ENCODE measurements at regions not wholly inside any gene's neighbourhood (a gene's known extent, or its start where the extent isn't known, plus 50 kb on each side); places are given as distances from the start of the nearest gene placed in this dataset.
A peak's percentile ranks its signal among the peaks of the same experiment; 100 is the strongest.
"Not testable (repeated sequence)": the region's sequence is repeated elsewhere in the genome, so short reads cannot be mapped to it uniquely, and the experiment has no call there.

- DNase-seq (ENCODE audit: low read depth) = no peak
These were observed 51.8 kb downstream of the ASCL4 start for GRCh38 chr12:107826276-107826675.

DNA sequence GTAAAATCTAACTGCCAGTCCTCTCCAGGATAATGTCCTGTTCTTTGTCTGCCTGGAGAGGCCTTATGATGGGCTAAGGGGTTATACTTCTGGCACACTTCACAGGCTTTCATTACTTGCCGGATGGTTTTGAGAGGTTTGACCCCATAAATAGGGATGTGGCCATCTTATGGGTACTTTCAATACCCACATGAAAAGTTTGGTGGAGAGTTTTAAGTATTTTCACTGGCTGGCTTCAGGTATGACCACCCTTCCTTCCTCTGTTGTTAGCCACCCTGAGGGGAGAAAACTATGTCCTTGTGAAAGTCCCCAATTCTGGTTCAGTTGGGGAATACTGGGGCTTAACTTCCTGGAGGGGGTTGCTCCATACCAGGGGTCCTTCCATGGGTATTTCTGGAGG is 54.8 kb downstream of the ASCL4 start:
- DNase-seq (ENCODE audit: low read depth) = no peak

DNA sequence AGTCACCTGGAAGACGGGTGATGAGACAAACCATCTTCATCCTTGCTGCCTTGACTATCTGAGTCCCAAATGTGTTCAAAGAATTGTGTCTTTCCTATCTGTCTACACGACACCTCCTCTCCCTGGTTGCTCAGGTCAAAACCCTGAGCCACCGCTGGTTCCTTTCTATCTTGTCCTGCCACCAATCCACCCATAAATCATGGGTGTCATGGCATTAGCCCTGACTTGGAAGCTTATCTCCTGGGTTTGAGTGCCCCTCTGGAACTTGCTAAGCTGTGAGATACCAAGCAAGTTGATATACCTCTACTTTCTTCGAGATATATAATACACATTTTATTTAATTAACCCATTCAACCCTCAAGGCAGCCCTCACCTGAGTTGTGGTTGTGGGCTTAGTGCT is 57.9 kb downstream of the ASCL4 start:
- no peak for DNase-seq (ENCODE audit: low read depth)

DNA sequence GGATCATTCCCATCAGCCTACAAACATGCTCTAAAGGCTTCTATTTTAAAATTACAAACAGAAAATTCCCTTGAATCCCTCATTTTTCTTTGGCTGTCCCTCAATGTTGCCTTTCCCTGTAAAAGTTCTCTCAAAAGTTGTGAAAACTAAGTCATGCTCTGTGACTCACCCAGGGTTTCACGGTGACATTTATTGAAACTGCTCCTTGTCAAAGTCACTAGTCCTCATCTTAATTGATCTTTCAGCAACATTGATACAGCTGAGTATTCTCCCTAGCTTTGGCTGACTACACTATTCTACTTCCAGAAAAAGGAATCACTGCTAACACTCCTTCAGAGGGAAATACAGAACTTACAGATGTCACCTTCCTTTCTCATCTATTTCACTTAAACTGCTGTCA is 65.7 kb downstream of the ASCL4 start:
- no peak for DNase-seq (ENCODE audit: low read depth)

- DNase-seq (ENCODE audit: low read depth) = no peak
These were observed 69.1 kb downstream of the ASCL4 start for GRCh38 chr12:107843351-107844311.

DNA sequence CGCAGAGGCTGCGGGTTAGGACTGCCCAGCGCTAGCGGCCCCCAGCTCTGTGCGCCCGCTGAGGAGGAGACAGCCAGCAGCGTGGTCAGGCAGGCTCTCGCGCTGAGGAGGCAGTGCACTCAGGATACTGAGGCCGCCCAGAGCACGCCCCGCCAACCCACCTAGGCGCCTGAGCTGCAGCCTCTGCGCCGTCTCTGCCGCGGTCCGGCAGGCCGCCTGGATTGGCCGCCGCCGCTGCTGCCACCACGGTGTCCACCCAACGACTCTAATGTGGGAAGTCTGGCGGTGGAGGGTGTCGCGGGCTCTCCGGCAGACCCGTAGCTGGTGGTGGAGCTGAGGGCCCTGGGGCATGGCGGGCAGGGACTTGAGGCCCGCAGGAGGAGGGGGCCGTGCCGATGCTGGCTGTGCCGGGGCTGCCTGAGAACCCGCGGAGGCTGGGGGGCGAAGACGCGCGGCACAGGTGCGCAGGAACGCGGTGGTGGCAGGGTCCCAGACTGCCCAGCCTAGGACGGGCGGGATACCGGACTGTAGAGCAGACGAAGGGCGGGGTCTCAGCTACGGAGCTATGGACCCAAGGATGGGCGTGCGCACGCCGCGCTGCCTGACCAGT is 69.9 kb downstream of the ASCL4 start:
- no peak for DNase-seq (ENCODE audit: low read depth)

DNA sequence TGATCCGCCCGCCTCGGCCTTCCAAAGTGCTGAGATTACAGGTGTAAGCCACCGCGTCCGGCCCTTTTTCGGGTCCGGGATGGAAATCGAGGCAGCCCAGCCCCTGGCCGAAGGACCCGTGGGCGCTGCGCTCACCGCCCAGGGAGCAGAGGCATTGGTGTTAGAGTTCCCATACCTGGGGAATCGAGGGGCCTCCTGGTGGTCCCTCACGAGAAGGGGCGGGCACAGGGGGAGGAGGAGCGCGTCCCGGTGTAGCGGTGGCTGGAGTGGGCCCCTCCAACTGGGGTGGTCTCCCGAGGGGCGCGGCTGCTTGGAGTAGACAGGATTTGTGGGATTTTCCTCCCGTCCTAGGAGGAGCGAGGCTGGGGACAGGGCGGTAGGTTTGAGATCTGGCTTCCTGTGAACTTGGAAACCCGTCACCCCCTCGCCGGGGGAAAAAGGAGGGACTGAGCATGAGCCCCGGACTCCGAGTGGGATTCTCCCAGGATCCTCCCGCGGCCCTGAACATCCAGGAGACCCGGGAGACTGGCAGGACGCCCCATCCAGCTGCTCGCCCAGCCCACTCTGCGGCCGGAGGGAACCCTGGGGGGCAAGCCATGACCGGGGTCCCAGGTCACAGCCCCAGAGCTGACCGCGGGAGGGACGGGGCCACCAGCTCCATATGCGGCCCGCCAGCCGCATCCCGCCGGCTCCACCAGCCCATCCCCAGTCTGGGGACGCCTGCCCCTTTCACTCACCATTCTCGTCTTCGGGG is 70.9 kb downstream of the ASCL4 start:
- no peak for DNase-seq (ENCODE audit: low read depth)

- no peak for DNase-seq (ENCODE audit: low read depth)
These were observed 71.6 kb downstream of the ASCL4 start for GRCh38 chr12:107845980-107846659.

GRCh38 chr12:107847430-107847829 is 72.9 kb downstream of the ASCL4 start:
- DNase-seq (ENCODE audit: low read depth) = no peak

DNA sequence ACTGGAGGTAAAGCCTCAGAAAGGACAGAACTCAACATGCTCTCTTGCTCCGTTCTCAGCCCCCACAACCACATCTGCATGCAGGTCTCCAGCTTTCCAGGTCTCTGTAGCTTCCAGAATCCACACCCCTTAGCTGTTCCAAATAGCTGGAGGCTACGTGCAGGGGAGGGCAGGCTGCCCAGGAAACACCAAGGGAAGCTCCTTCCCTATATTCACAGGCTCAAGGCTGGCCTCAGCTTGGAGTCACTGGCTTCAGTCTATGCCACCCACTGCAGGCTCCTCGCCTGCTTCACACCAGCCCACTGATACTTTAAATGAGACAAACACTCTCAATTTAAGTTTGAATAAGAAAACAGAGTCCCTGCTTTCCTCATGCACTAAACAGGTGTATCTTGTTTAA is 73.3 kb downstream of the ASCL4 start:
- no peak for DNase-seq (ENCODE audit: low read depth)

- DNase-seq (ENCODE audit: low read depth) = no peak
These were observed 79.0 kb downstream of the ASCL4 start for GRCh38 chr12:107853479-107853878.

- no peak for DNase-seq (ENCODE audit: low read depth)
These were observed 81.0 kb downstream of the ASCL4 start for GRCh38 chr12:107855471-107855870.

DNA sequence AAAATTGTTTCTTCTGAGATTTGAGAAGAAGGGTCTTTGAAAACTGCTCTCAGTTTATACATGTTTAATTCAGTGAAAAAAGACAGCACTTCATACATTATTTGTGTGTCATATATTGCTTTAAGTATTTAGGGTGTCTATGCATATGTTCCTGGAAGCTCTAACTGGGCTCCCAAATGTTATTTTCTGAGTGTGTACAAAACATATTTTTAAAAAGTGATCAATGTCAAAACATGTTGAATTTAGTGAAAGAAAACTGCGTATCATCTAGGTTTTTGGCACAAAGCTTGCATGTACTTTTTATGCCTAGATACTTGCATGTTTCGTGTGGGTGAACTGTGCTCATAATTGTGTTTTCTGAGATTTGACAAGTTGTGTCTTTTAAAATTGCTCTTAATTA is 81.6 kb downstream of the ASCL4 start:
- no peak for DNase-seq (ENCODE audit: low read depth)

GRCh38 chr12:107857191-107857590 is 82.7 kb downstream of the ASCL4 start:
- DNase-seq (ENCODE audit: low read depth) = no peak

GRCh38 chr12:107859367-107859766 is 84.9 kb downstream of the ASCL4 start:
- no peak for DNase-seq (ENCODE audit: low read depth)

GRCh38 chr12:107864235-107864634 is 89.7 kb downstream of the ASCL4 start:
- no peak for DNase-seq (ENCODE audit: low read depth)

- not testable (repeated sequence) for DNase-seq (ENCODE audit: low read depth)
These were observed 90.2 kb downstream of the ASCL4 start for GRCh38 chr12:107864727-107865126.

- no peak for DNase-seq (ENCODE audit: low read depth)
These were observed 98.7 kb downstream of the ASCL4 start for GRCh38 chr12:107873223-107873622.

DNA sequence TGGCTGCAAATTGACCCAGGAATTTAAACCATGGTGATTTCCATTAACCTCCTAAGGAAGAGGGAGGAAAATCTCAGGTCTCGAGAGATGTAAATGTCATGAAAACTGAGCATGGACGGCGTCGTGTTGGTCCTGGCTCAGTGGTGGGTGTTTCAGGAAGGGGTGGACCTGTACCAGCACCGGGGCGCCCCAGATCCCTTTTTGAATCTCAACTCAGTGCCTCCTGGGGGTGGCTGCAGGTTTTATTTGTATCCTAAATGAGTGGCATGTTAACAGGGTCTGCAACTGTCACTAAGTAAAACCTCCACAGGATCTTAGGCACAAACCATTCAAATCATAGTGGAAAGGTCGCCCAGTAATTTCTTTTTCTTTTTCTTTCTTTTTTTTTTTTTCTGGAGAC is 101.3 kb downstream of the ASCL4 start:
- no peak for DNase-seq (ENCODE audit: low read depth)

- DNase-seq (ENCODE audit: low read depth) = peak; percentile 30
These were observed 110.5 kb downstream of the ASCL4 start for GRCh38 chr12:107884769-107885694.

GRCh38 chr12:107888789-107889188 is 114.3 kb downstream of the ASCL4 start:
- no peak for DNase-seq (ENCODE audit: low read depth)

Measured in fibroblast of the conjunctiva (primary cell).